Activated naive CD4-positive, alpha-beta T cell treated with anti-CD3 and anti-CD28 coated beads for 36 hours (primary cell): ENCODE measurements at regions not wholly inside any gene's neighbourhood (a gene's known extent, or its start where the extent isn't known, plus 50 kb on each side); places are given as distances from the start of the nearest gene placed in this dataset.
"Not testable (repeated sequence)": the region's sequence is repeated elsewhere in the genome, so short reads cannot be mapped to it uniquely, and the experiment has no call there.

Experiments
- CTCF ChIA-PET: fragments of 350-600 bp; sonication (Branson Sonifier 250); formaldehyde crosslinking; loops from one replicate; lab custom pipeline; 2021; ENCODE audit warnings: antibody characterized with exemption; lab: Charles Lee
- DNase-seq: peaks from one replicate; pipeline ENCODE4 v3.0.0-alpha.2; 2020
- H3K27ac Mint-ChIP-seq: one replicate; pipeline ENCODE4 v1.8.0; 2021; ENCODE audit warnings: mild to moderate bottlenecking, mixed read lengths
- H3K27me3 Mint-ChIP-seq: one replicate; pipeline ENCODE4 v1.8.0; 2021; ENCODE audit warnings: low read depth, mixed read lengths
- H3K36me3 Mint-ChIP-seq: one replicate; pipeline ENCODE4 v1.8.0; 2021; ENCODE audit warnings: low read depth, mixed read lengths
- H3K4me1 Mint-ChIP-seq: one replicate; pipeline ENCODE4 v1.8.0; 2021; ENCODE audit warnings: low read depth, mixed read lengths
- H3K4me3 Mint-ChIP-seq: one replicate; pipeline ENCODE4 v1.8.0; 2021; ENCODE audit warnings: mild to moderate bottlenecking, moderate library complexity, mixed read lengths
- H3K9me3 Mint-ChIP-seq: one replicate; pipeline ENCODE4 v1.8.0; 2021; ENCODE audit warnings: mixed read lengths
- intact Hi-C: fragments of 100-400 bp; cut with micrococcal nuclease; formaldehyde crosslinking; loops from one replicate; pipeline ENCODE4 v1.15.1; 2023

DNA sequence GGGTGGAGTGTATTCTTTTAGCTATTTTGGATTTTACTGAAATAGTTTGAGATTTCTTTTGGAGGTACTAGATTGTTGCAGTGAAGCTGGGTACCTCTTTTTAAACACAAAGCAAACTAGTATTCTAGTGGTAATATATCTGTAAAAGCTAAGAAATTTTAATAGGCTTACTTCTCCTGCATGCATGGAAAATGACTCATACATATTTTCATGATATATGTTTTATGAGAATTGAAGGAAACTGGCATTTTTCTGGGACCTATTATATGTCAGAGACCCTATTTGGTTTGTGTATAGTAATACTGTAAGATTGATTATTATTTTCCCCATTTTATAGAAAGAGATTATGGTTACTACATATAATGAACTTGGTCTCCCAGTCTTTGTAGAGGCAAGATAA is 851.0 kb downstream of the DIPK2A start:
- no peaks in the 10 kb centered on the region for H3K36me3 Mint-ChIP-seq
- intact Hi-C loops: no loop called here
- H3K4me1 Mint-ChIP-seq: no peaks in the 10 kb centered on the region
- H3K4me3 Mint-ChIP-seq: no peak overlapping the region
- CTCF ChIA-PET: no interaction called here
- no peaks in the 10 kb centered on the region for H3K9me3 Mint-ChIP-seq
- DNase-seq: no peak
- peaks cover 2% of the 10 kb centered on the region for H3K27me3 Mint-ChIP-seq
- no peak overlapping the region for H3K27ac Mint-ChIP-seq

GRCh38 chr3:144831955-144832716 is 860.5 kb downstream of the DIPK2A start:
- H3K4me3 Mint-ChIP-seq: no peak overlapping the region
- H3K4me1 Mint-ChIP-seq: no peaks in the 10 kb centered on the region
- CTCF ChIA-PET: no interaction called here
- peaks cover 8% of the 10 kb centered on the region for H3K9me3 Mint-ChIP-seq
- H3K27ac Mint-ChIP-seq: no peak overlapping the region
- peaks cover 2% of the 10 kb centered on the region for H3K36me3 Mint-ChIP-seq
- no peaks in the 10 kb centered on the region for H3K27me3 Mint-ChIP-seq
- intact Hi-C loops: no loop called here
- no peak for DNase-seq

GRCh38 chr3:144839991-144840390 is 868.4 kb downstream of the DIPK2A start:
- Mint-ChIP-seq H3K4me1 (no peaks in the 10 kb centered on the region), H3K4me3 (no peak overlapping the region), H3K36me3 (peaks cover 2% of the 10 kb centered on the region), H3K27ac (no peak overlapping the region), H3K9me3 (peaks cover 13% of the 10 kb centered on the region), H3K27me3 (no peaks in the 10 kb centered on the region)
- CTCF ChIA-PET: no interaction called here
- intact Hi-C loops: no loop called here
- no peak for DNase-seq

DNA sequence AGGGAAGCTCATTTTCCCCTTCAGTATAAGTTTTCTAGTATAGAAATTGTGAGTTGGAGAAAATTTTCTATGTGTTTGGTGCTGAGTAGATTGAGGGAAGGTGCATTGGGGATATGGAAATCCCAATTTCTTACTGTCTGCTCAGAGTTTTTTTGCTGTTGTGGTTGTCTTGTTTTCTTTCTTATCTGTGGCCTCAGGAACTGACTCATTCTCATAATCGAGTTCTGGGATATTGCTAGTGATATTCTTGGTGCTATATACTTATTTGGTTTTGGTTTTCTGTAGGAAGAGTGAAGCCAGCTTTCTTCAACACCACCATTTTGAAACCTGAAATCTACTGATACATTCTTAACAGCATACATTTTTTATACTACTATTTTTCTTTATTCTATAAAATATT is 869.2 kb downstream of the DIPK2A start:
- intact Hi-C loops: no loop called here
- CTCF ChIA-PET: no interaction called here
- H3K36me3 Mint-ChIP-seq: no peaks in the 10 kb centered on the region
- no peak overlapping the region for H3K27ac Mint-ChIP-seq
- no peaks in the 10 kb centered on the region for H3K27me3 Mint-ChIP-seq
- peaks cover 13% of the 10 kb centered on the region for H3K9me3 Mint-ChIP-seq
- no peaks in the 10 kb centered on the region for H3K4me1 Mint-ChIP-seq
- H3K4me3 Mint-ChIP-seq: no peak overlapping the region
- DNase-seq: no peak

GRCh38 chr3:144843099-144843498 is 871.5 kb downstream of the DIPK2A start:
- H3K36me3 Mint-ChIP-seq: no peaks in the 10 kb centered on the region
- CTCF ChIA-PET: no interaction called here

GRCh38 chr3:144852999-144853398 is 881.4 kb downstream of the DIPK2A start:
- intact Hi-C loops: no loop called here
- no peaks in the 10 kb centered on the region for H3K27me3 Mint-ChIP-seq
- H3K36me3 Mint-ChIP-seq: no peaks in the 10 kb centered on the region

More at GRCh38 chr3:144843099-144843498, 871.5 kb downstream of the DIPK2A start:
- Mint-ChIP-seq H3K9me3 (peaks cover 13% of the 10 kb centered on the region), H3K4me1 (no peaks in the 10 kb centered on the region), H3K27me3 (no peaks in the 10 kb centered on the region), H3K4me3 (no peak overlapping the region), H3K27ac (no peak overlapping the region)
- no peak for DNase-seq
- intact Hi-C loops: no loop called here

GRCh38 chr3:144854020-144854419 is 882.4 kb downstream of the DIPK2A start:
- H3K4me3 Mint-ChIP-seq, intact Hi-C loops, CTCF ChIA-PET, H3K9me3 Mint-ChIP-seq, H3K27me3 Mint-ChIP-seq, DNase-seq, H3K4me1 Mint-ChIP-seq, H3K27ac Mint-ChIP-seq, H3K36me3 Mint-ChIP-seq: not testable (repeated sequence)

More at GRCh38 chr3:144852999-144853398, 881.4 kb downstream of the DIPK2A start:
- no peaks in the 10 kb centered on the region for H3K9me3 Mint-ChIP-seq
- H3K27ac Mint-ChIP-seq: no peak overlapping the region
- no peaks in the 10 kb centered on the region for H3K4me1 Mint-ChIP-seq
- no peak overlapping the region for H3K4me3 Mint-ChIP-seq
- DNase-seq: no peak
- CTCF ChIA-PET: no interaction called here

GRCh38 chr3:144859161-144859560 is 887.5 kb downstream of the DIPK2A start:
- intact Hi-C loops: no loop called here
- H3K27ac Mint-ChIP-seq: no peak overlapping the region
- no peaks in the 10 kb centered on the region for H3K9me3 Mint-ChIP-seq
- CTCF ChIA-PET: no interaction called here
- H3K4me1 Mint-ChIP-seq: no peaks in the 10 kb centered on the region
- H3K4me3 Mint-ChIP-seq: no peak overlapping the region
- H3K27me3 Mint-ChIP-seq: no peaks in the 10 kb centered on the region
- DNase-seq: no peak
- no peaks in the 10 kb centered on the region for H3K36me3 Mint-ChIP-seq

DNA sequence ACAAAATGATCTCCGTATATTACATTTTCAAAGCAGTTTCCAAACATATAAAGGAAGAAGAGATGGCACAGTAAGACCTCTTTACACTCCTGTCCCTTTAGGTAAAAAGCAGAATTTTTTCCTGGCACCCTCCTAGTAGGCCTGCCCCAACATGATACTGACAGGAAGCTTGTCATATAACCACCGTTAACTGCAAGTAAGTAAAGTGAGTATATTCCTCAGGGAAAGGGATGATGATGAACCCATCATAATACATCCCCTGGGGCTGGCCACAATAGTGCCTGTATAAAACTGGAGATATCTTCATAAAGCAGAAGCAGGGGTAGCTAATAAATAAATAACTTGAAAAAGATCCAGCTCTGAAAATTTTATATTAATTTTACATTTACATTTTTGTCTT is 893.0 kb downstream of the DIPK2A start:
- CTCF ChIA-PET: no interaction called here
- Mint-ChIP-seq H3K27me3 (no peaks in the 10 kb centered on the region), H3K27ac (no peak overlapping the region), H3K4me1 (no peaks in the 10 kb centered on the region), H3K9me3 (no peaks in the 10 kb centered on the region), H3K4me3 (no peak overlapping the region), H3K36me3 (no peaks in the 10 kb centered on the region)
- no peak for DNase-seq
- intact Hi-C loops: no loop called here

DNA sequence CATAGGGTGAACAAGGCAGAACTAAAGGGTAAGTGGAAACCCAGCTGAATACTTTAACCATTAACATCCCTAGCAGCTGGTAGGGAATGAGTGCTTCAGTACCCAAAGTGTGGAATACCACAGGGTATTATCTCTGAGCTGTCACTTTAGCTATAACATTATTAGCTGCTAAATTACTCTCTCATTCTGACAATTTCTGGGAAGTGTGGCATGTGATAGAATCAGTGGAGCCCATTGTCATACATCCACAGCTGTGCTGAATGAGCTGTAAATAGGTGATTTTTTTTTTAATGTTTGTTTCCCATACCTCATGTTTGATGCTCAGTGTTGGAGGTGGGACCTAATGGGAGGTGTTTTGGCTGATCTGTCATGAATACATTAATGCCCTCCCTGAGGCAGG is 894.3 kb downstream of the DIPK2A start:
- DNase-seq: no peak
- Mint-ChIP-seq H3K36me3 (no peaks in the 10 kb centered on the region), H3K4me3 (no peak overlapping the region), H3K4me1 (no peaks in the 10 kb centered on the region), H3K27ac (no peak overlapping the region), H3K9me3 (peaks cover 3% of the 10 kb centered on the region), H3K27me3 (no peaks in the 10 kb centered on the region)
- CTCF ChIA-PET: no interaction called here
- intact Hi-C loops: no loop called here

DNA sequence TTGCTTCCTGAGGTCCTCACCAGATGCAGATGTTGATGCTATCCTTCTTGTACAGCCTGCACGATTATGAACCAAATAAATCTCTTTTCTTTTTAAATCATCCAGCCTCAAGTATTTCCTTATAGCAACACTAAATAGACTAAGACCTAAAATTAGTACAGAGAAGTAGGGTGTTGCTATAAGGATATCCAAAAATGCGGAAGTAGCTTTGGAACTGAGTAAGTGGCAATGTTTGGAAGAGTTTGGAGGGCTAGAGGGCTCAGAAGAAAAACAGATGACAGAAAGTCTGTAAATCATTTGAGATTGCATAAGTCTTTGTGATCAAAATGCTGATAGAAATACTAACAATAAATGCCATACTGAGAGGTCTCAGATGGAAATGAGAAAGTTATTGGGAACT is 894.9 kb downstream of the DIPK2A start:
- CTCF ChIA-PET: no interaction called here
- H3K27me3 Mint-ChIP-seq: no peaks in the 10 kb centered on the region

GRCh38 chr3:144868506-144868905 is 896.9 kb downstream of the DIPK2A start:
- no peak overlapping the region for H3K27ac Mint-ChIP-seq
- no peak for DNase-seq
- H3K4me3 Mint-ChIP-seq: no peak overlapping the region
- no peaks in the 10 kb centered on the region for H3K4me1 Mint-ChIP-seq
- CTCF ChIA-PET: no interaction called here
- peaks cover 3% of the 10 kb centered on the region for H3K9me3 Mint-ChIP-seq
- intact Hi-C loops: no loop called here
- no peaks in the 10 kb centered on the region for H3K36me3 Mint-ChIP-seq
- H3K27me3 Mint-ChIP-seq: no peaks in the 10 kb centered on the region

More for the DNA sequence above, 894.9 kb downstream of the DIPK2A start:
- Mint-ChIP-seq H3K4me3 (no peak overlapping the region), H3K27ac (no peak overlapping the region), H3K4me1 (no peaks in the 10 kb centered on the region), H3K36me3 (no peaks in the 10 kb centered on the region), H3K9me3 (peaks cover 3% of the 10 kb centered on the region)
- DNase-seq: no peak
- intact Hi-C loops: no loop called here

DNA sequence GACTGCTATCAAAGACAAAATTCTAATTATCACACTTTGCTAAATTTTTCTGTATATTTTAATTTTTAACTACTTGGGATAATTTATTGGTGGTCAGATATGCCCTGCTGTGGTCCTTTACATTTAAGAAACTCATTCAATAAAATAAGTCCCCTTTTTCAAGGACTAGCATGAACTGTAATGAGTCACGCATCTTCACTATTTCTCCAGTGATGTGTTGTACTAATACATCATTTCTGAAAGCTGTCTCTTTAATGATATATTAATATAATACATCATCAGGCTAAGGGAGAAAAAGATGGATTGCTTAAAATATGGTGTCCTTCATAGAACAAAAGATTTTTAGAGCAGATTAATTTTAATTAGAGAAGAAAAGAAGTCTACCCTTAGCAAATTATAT is 901.4 kb downstream of the DIPK2A start:
- CTCF ChIA-PET: no interaction called here
- Mint-ChIP-seq H3K36me3 (no peaks in the 10 kb centered on the region), H3K27ac (no peak overlapping the region), H3K4me3 (no peak overlapping the region), H3K9me3 (peaks cover 3% of the 10 kb centered on the region), H3K4me1 (no peaks in the 10 kb centered on the region), H3K27me3 (no peaks in the 10 kb centered on the region)
- intact Hi-C loops: no loop called here
- no peak for DNase-seq
